Esophagus squamous epithelium (tissue), 4 donors: ENCODE measurements at regions not wholly inside any gene's neighbourhood (a gene's known extent, or its start where the extent isn't known, plus 50 kb on each side); places are given as distances from the start of the nearest gene placed in this dataset.
"Not testable (repeated sequence)": the region's sequence is repeated elsewhere in the genome, so short reads cannot be mapped to it uniquely, and the experiment has no call there.

Source experiments
- CTCF ChIP-seq, 6 experiments: fragments of 450-650 bp in 4 of 6; fragments of 200-600 bp in 2 of 6; sonication (generic) in 2 of 6; IDR thresholded peaks; one replicate each; pipeline ENCODE4 v1.5.1; 2016 to 2019; ENCODE audit warnings: antibody characterized with exemption in 6 of 6, mild to moderate bottlenecking in 4 of 6, moderate library complexity in 4 of 6
- POLR2A ChIP-seq, 4 donors: fragments of 450-650 bp; IDR thresholded peaks; one replicate each; pipeline ENCODE4 v1.6.1; 2017; ENCODE audit warnings: antibody characterized with exemption in 4 of 4, mild to moderate bottlenecking in 4 of 4, moderate library complexity in 3 of 4

DNA sequence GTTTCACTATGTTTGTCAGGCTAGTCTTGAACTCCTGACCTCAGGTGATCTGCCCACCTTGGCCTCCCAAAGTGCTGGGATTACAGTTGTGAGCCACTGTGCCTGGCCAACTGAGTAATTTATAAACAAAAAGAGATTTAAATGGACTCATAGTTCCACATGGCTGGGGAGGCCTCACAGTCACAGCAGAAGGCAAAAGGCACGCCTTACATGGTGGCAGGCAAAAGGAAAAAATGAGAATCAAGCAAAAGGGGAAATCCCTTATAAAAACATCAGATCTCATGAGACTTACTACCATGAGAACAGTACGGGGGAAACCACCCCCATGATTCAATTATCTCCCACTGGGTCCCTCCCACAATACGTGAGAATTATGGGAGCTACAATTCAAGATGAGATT lies 73.2 kb upstream of the TIAM1 start:
- TF ChIP-seq POLR2A, CTCF (IDR thresholded peaks at IDR 0.05): not testable (repeated sequence)
